Smooth muscle cell (in vitro differentiated cells): ENCODE measurements at regions not wholly inside any gene's neighbourhood (a gene's known extent, or its start where the extent isn't known, plus 50 kb on each side); places are given as distances from the start of the nearest gene placed in this dataset.

Source experiments
- DNase-seq: peaks from one replicate; lab custom pipeline; 2025; ENCODE audit not compliant: unreplicated experiment; lab: John Stamatoyannopoulos, UW
- H2AFZ ChIP-seq: fragments of 200-600 bp; sonication (generic); 2 replicates; pipeline ENCODE4 v1.6.0; 2016; ENCODE audit warnings: antibody characterized with exemption, low read depth, mild to moderate bottlenecking
- H3F3A ChIP-seq: fragments of 200-600 bp; sonication (generic); 2 replicates; pipeline ENCODE4 v1.6.0; 2017; ENCODE audit warnings: antibody characterized with exemption, low read depth
- H3K27ac ChIP-seq: fragments of 200-600 bp; sonication (generic); 2 replicates; pipeline ENCODE4 v1.5.1; 2016; ENCODE audit warnings: low read depth, mild to moderate bottlenecking
- H3K27me3 ChIP-seq: fragments of 200-600 bp; sonication (generic); 2 replicates; pipeline ENCODE4 v1.6.1; 2016; ENCODE audit warnings: low read depth, mild to moderate bottlenecking
- H3K36me3 ChIP-seq: fragments of 200-600 bp; sonication (generic); 2 replicates; pipeline ENCODE4 v1.5.1; 2016; ENCODE audit warnings: low read depth
- H3K4me1 ChIP-seq: fragments of 200-600 bp; sonication (generic); 2 replicates; pipeline ENCODE4 v1.5.1; 2016; ENCODE audit warnings: low read depth
- H3K4me2 ChIP-seq: fragments of 200-600 bp; sonication (generic); 2 replicates; pipeline ENCODE4 v1.6.0; 2016; ENCODE audit warnings: mild to moderate bottlenecking
- H3K4me3 ChIP-seq: fragments of 200-600 bp; sonication (generic); 2 replicates; pipeline ENCODE4 v1.5.1; 2016; ENCODE audit warnings: mild to moderate bottlenecking
- H3K79me2 ChIP-seq: fragments of 200-600 bp; sonication (generic); 2 replicates; pipeline ENCODE4 v1.6.0; 2016; ENCODE audit warnings: low read depth, mild to moderate bottlenecking
- H3K9ac ChIP-seq: fragments of 200-600 bp; sonication (generic); 2 replicates; pipeline ENCODE4 v1.6.0; 2016; ENCODE audit warnings: low read depth
- H3K9me3 ChIP-seq: fragments of 200-600 bp; sonication (generic); replicated peaks from 2 replicates; pipeline ENCODE4 v1.5.1; 2016; ENCODE audit warnings: low read depth
- H4K20me1 ChIP-seq: fragments of 200-600 bp; sonication (generic); 2 replicates; pipeline ENCODE4 v1.6.0; 2016; ENCODE audit warnings: low read depth
- CTCF ChIP-seq: fragments of 200-600 bp; sonication (generic); IDR thresholded peaks from 2 replicates; pipeline ENCODE4 v1.5.1; 2017; ENCODE audit warnings: borderline replicate concordance, mild to moderate bottlenecking, antibody characterized with exemption; ENCODE audit not compliant: insufficient read depth, poor library complexity, severe bottlenecking
- WGBS: methylation state at CpG from one replicate; pipeline ENCODE4 v1.1.7; 2016; ENCODE audit warnings: low lambda C conversion rate; 5-methylcytosine and 5-hydroxymethylcytosine counted together

GRCh38 chr18:57991552-57991951 is 52.5 kb upstream of the NEDD4L start:
- Histone ChIP-seq H4K20me1 (no peaks in the 10 kb centered on the region), H3K27me3 (no peaks in the 10 kb centered on the region), H3K4me2 (no peak overlapping the region), H3K4me3 (no peak overlapping the region), H3K4me1 (no peaks in the 10 kb centered on the region), H3K27ac (no peak overlapping the region), H3K9me3 (no peaks in the 10 kb centered on the region), H3K36me3 (no peaks in the 10 kb centered on the region), H3F3A (no peaks in the 10 kb centered on the region), H3K9ac (no peak overlapping the region), H2AFZ (no peak overlapping the region), H3K79me2 (no peaks in the 10 kb centered on the region)
- no peak for TF ChIP-seq CTCF
- WGBS, result 93% methylated on average over 1 of the region's 1 CpG
- no peak for DNase-seq

GRCh38 chr18:57989536-57989935 is 54.5 kb upstream of the NEDD4L start:
- no peak overlapping the region for H3K4me2 ChIP-seq
- no peak overlapping the region for H2AFZ ChIP-seq
- no peaks in the 10 kb centered on the region for H4K20me1 ChIP-seq
- no peaks in the 10 kb centered on the region for H3K9me3 ChIP-seq
- no peaks in the 10 kb centered on the region for H3K79me2 ChIP-seq
- no peaks in the 10 kb centered on the region for H3F3A ChIP-seq
- no peak for TF ChIP-seq CTCF
- 93% methylated on average over 8 of the region's 8 CpGs for WGBS
- H3K27me3 ChIP-seq, result peaks cover 4% of the 10 kb centered on the region
- H3K9ac ChIP-seq, result no peak overlapping the region
- no peaks in the 10 kb centered on the region for H3K4me1 ChIP-seq
- no peak for DNase-seq
- H3K36me3 ChIP-seq, result no peaks in the 10 kb centered on the region
- H3K4me3 ChIP-seq, result no peak overlapping the region
- H3K27ac ChIP-seq, result no peak overlapping the region

- Histone ChIP-seq H3K9me3 (no peaks in the 10 kb centered on the region), H3K4me3 (no peak overlapping the region), H4K20me1 (no peaks in the 10 kb centered on the region), H3K27me3 (peaks cover 4% of the 10 kb centered on the region), H3K4me2 (no peak overlapping the region), H3F3A (no peaks in the 10 kb centered on the region), H2AFZ (no peak overlapping the region), H3K4me1 (peaks cover 12% of the 10 kb centered on the region), H3K36me3 (no peaks in the 10 kb centered on the region), H3K79me2 (no peaks in the 10 kb centered on the region), H3K27ac (no peak overlapping the region), H3K9ac (no peak overlapping the region)
- TF ChIP-seq CTCF, result no peak
- 87% methylated on average over 5 of the region's 5 CpGs for WGBS
- no peak for DNase-seq
These were observed 59.4 kb upstream of the NEDD4L start for GRCh38 chr18:57984490-57985115.

- H3K9me3 ChIP-seq, result no peaks in the 10 kb centered on the region
- no peak overlapping the region for H2AFZ ChIP-seq
- H3K4me2 ChIP-seq, result no peak overlapping the region
- H3K4me1 ChIP-seq, result peaks cover 12% of the 10 kb centered on the region
- H3K79me2 ChIP-seq, result no peaks in the 10 kb centered on the region
- no peaks in the 10 kb centered on the region for H3F3A ChIP-seq
- no peak for TF ChIP-seq CTCF
- H3K27me3 ChIP-seq, result peaks cover 4% of the 10 kb centered on the region
- H4K20me1 ChIP-seq, result no peaks in the 10 kb centered on the region
- DNase-seq, result no peak
- H3K27ac ChIP-seq, result no peak overlapping the region
- no peak overlapping the region for H3K4me3 ChIP-seq
- 93% methylated on average over 3 of the region's 3 CpGs for WGBS
- H3K36me3 ChIP-seq, result no peaks in the 10 kb centered on the region
- no peak overlapping the region for H3K9ac ChIP-seq
These were observed 60.1 kb upstream of the NEDD4L start for GRCh38 chr18:57983965-57984364.
